SK-N-SH treated with all-trans-retinoic acid at 6 μM for 48 hours (cell line): ENCODE measurements at regions not wholly inside any gene's neighbourhood (a gene's known extent, or its start where the extent isn't known, plus 50 kb on each side); places are given as distances from the start of the nearest gene placed in this dataset.
"Not testable (repeated sequence)": the region's sequence is repeated elsewhere in the genome, so short reads cannot be mapped to it uniquely, and the experiment has no call there.

Experiments used
- ATAC-seq: fragments of 200-7000 bp; cut with Tn5 transposase; 3 replicates; pipeline ENCODE4 v1.9.1; 2020; ENCODE audit warnings: mild to moderate bottlenecking, moderate library complexity
- ARNTL ChIP-seq: fragments of 450-650 bp; formaldehyde crosslinking; IDR thresholded peaks from 2 replicates; pipeline ENCODE4 v1.5.0; 2020; ENCODE audit warnings: low read depth, mild to moderate bottlenecking, moderate library complexity, borderline replicate concordance
- BACH2 ChIP-seq: fragments of 250-450 bp; sonication (Bioruptor Pico); IDR thresholded peaks from 2 replicates; pipeline ENCODE4 v1.9.0; 2021; ENCODE audit warnings: mild to moderate bottlenecking, borderline replicate concordance
- CREB5 ChIP-seq: fragments of 250-450 bp; sonication (Bioruptor Pico); IDR thresholded peaks from 2 replicates; pipeline ENCODE4 v1.5.1; 2020; ENCODE audit warnings: low read depth, mild to moderate bottlenecking, moderate library complexity
- CSDC2 ChIP-seq: fragments of 250-450 bp; sonication (Bioruptor Pico); IDR thresholded peaks from 2 replicates; pipeline ENCODE4 v1.5.0; 2020; ENCODE audit warnings: mild to moderate bottlenecking, moderate library complexity
- CSRNP3 ChIP-seq: fragments of 250-450 bp; sonication (Bioruptor Pico); IDR thresholded peaks from 2 replicates; pipeline ENCODE4 v1.5.1; 2021; ENCODE audit warnings: mild to moderate bottlenecking, moderate library complexity
- ISL1 ChIP-seq: fragments of 250-450 bp; sonication (Bioruptor Pico); IDR thresholded peaks from 2 replicates; pipeline ENCODE4 v2.1.2; 2022; ENCODE audit warnings: mild to moderate bottlenecking, moderate library complexity
- OSR1 ChIP-seq: fragments of 250-450 bp; sonication (Bioruptor Pico); IDR thresholded peaks from 2 replicates; pipeline ENCODE4 v1.8.0; 2022; ENCODE audit warnings: moderate library complexity, mild to moderate bottlenecking, inconsistent platforms
- POU6F1 ChIP-seq: fragments of 250-450 bp; sonication (Bioruptor Pico); IDR thresholded peaks from 2 replicates; pipeline ENCODE4 v1.8.0; 2021; ENCODE audit warnings: low read depth, mild to moderate bottlenecking, moderate library complexity, borderline replicate concordance
- PPARA ChIP-seq: fragments of 250-450 bp; sonication (Bioruptor Pico); IDR thresholded peaks from 2 replicates; pipeline ENCODE4 v1.5.0; 2020; ENCODE audit warnings: mild to moderate bottlenecking, borderline replicate concordance
- RARB ChIP-seq: fragments of 250-450 bp; sonication (Bioruptor Pico); IDR thresholded peaks from 2 replicates; pipeline ENCODE4 v1.8.0; 2021; ENCODE audit warnings: mild to moderate bottlenecking, moderate library complexity
- SNAI2 ChIP-seq: fragments of 250-450 bp; sonication (Bioruptor Pico); IDR thresholded peaks from 2 replicates; pipeline ENCODE4 v1.5.0; 2020; ENCODE audit warnings: mild to moderate bottlenecking, moderate library complexity
- TCF4 ChIP-seq: fragments of 250-450 bp; sonication (Bioruptor Pico); IDR thresholded peaks from 2 replicates; pipeline ENCODE4 v1.8.0; 2021; ENCODE audit warnings: mild to moderate bottlenecking, moderate library complexity, borderline replicate concordance
- TSHZ2 ChIP-seq: fragments of 250-450 bp; sonication (Bioruptor Pico); IDR thresholded peaks from 2 replicates; pipeline ENCODE4 v1.5.0; 2020; ENCODE audit warnings: mild to moderate bottlenecking, moderate library complexity
- ZC3H10 ChIP-seq: fragments of 250-450 bp; sonication (Bioruptor Pico); IDR thresholded peaks from 2 replicates; pipeline ENCODE4 v1.5.1; 2021; ENCODE audit warnings: mild to moderate bottlenecking, moderate library complexity
- ZFP3 ChIP-seq: fragments of 250-450 bp; sonication (Bioruptor Pico); IDR thresholded peaks from 2 replicates; pipeline ENCODE4 v1.5.0; 2020; ENCODE audit warnings: mild to moderate bottlenecking, moderate library complexity
- ZNF565 ChIP-seq: fragments of 450-650 bp; formaldehyde crosslinking; conservative IDR thresholded peaks from 2 replicates; pipeline ENCODE4 v1.5.0; 2020; ENCODE audit warnings: low read depth, mild to moderate bottlenecking, moderate library complexity
- ZNF70 ChIP-seq: fragments of 450-650 bp; formaldehyde crosslinking; IDR thresholded peaks from 2 replicates; pipeline ENCODE4 v1.5.0; 2020; ENCODE audit warnings: mild to moderate bottlenecking, moderate library complexity
- ZNF8 ChIP-seq: fragments of 450-650 bp; formaldehyde crosslinking; IDR thresholded peaks from 2 replicates; pipeline ENCODE4 v1.5.0; 2020; ENCODE audit warnings: mild to moderate bottlenecking, moderate library complexity

GRCh38 chr1:105462308-105462707 lies 1594.2 kb upstream of the PRMT6 start:
- ATAC-seq = no peak
- TF ChIP-seq SNAI2 (CRISPR knock-in tag) = no peak
- TF ChIP-seq RARB (CRISPR knock-in tag) = no peak
- no peak for TF ChIP-seq CSDC2 (CRISPR knock-in tag)
- no peak for TF ChIP-seq BACH2 (CRISPR knock-in tag)
- no peak for TF ChIP-seq CREB5 (CRISPR knock-in tag)
- TF ChIP-seq ISL1 (CRISPR knock-in tag) = no peak
- no peak for TF ChIP-seq ZFP3
- no peak for TF ChIP-seq TSHZ2 (CRISPR knock-in tag)
- TF ChIP-seq TCF4 (CRISPR knock-in tag) = no peak
- no peak for TF ChIP-seq ZNF565 (CRISPR knock-in tag)
- no peak for TF ChIP-seq POU6F1 (CRISPR knock-in tag)
- TF ChIP-seq ARNTL (CRISPR knock-in tag) = no peak
- no peak for TF ChIP-seq PPARA (CRISPR knock-in tag)
- TF ChIP-seq ZNF70 (CRISPR knock-in tag) = no peak

GRCh38 chr1:105467549-105467948 lies 1588.9 kb upstream of the PRMT6 start:
- no peak for TF ChIP-seq ZC3H10 (CRISPR knock-in tag)
- TF ChIP-seq SNAI2 (CRISPR knock-in tag) = no peak
- no peak for TF ChIP-seq OSR1
- no peak for TF ChIP-seq ZNF565 (CRISPR knock-in tag)
- TF ChIP-seq ZNF8 (CRISPR knock-in tag) = no peak
- TF ChIP-seq BACH2 (CRISPR knock-in tag) = no peak
- ATAC-seq = no peak

GRCh38 chr1:105470541-105470940 lies 1585.9 kb upstream of the PRMT6 start:
- not testable (repeated sequence) for ATAC-seq

- ATAC-seq = no peak
Measured at GRCh38 chr1:105483436-105483835, 1573.0 kb upstream of the PRMT6 start.

GRCh38 chr1:105485207-105485606 lies 1571.3 kb upstream of the PRMT6 start:
- TF ChIP-seq CSRNP3 = no peak
- TF ChIP-seq ISL1 (CRISPR knock-in tag) = 0 out of 2 replicates have a peak, but pooled peaks have one; percentile 17
- TF ChIP-seq, all 23 proteins: peak for 1
- peak; percentile 73 for ATAC-seq

More at GRCh38 chr1:105483436-105483835, 1573.0 kb upstream of the PRMT6 start:
- no peak for TF ChIP-seq SNAI2 (CRISPR knock-in tag)

- TF ChIP-seq ISL1 (CRISPR knock-in tag) = no peak
- no peak for ATAC-seq
Measured at GRCh38 chr1:105492921-105493320, 1563.6 kb upstream of the PRMT6 start.
